Neural crest cell (in vitro differentiated cells): ENCODE measurements at regions not wholly inside any gene's neighbourhood (a gene's known extent, or its start where the extent isn't known, plus 50 kb on each side); places are given as distances from the start of the nearest gene placed in this dataset.

Source experiments
- DNase-seq: peaks from one replicate; pipeline ENCODE4 v3.0.0; 2021; ENCODE audit warnings: low read depth, mixed read lengths, low spot score
- H3K27ac Mint-ChIP-seq: one replicate; pipeline ENCODE4 v1.8.0; 2021; ENCODE audit warnings: mild to moderate bottlenecking, mixed read lengths; ENCODE audit not compliant: unreplicated experiment
- H3K27me3 Mint-ChIP-seq: 2 replicates; pipeline ENCODE4 v1.8.0; 2021; ENCODE audit warnings: low read depth, mild to moderate bottlenecking, mixed read lengths
- H3K36me3 Mint-ChIP-seq: 2 replicates; pipeline ENCODE4 v1.8.0; 2021; ENCODE audit warnings: low read depth, mild to moderate bottlenecking, mixed read lengths
- H3K4me1 Mint-ChIP-seq: 2 replicates; pipeline ENCODE4 v1.8.0; 2021; ENCODE audit warnings: mixed read lengths
- H3K4me3 Mint-ChIP-seq: one replicate; pipeline ENCODE4 v1.8.0; 2021; ENCODE audit warnings: mild to moderate bottlenecking, mixed read lengths
- H3K9me3 Mint-ChIP-seq: 2 replicates; pipeline ENCODE4 v1.8.0; 2021; ENCODE audit warnings: mixed read lengths
- CTCF ChIP-seq: fragments of 200-600 bp; sonication (generic); conservative IDR thresholded peaks from 2 replicates; pipeline ENCODE4 v1.5.0; 2021; ENCODE audit warnings: antibody characterized with exemption, mild to moderate bottlenecking

GRCh38 chr2:156748221-156748620 lies 312.0 kb downstream of the GPD2 start:
- H3K9me3 Mint-ChIP-seq: peaks cover 4% of the 10 kb centered on the region
- no peaks in the 10 kb centered on the region for H3K4me1 Mint-ChIP-seq
- H3K27ac Mint-ChIP-seq: no peak overlapping the region

GRCh38 chr2:156752042-156752441 lies 315.9 kb downstream of the GPD2 start:
- no peaks in the 10 kb centered on the region for H3K27me3 Mint-ChIP-seq
- H3K9me3 Mint-ChIP-seq: no peaks in the 10 kb centered on the region
- no peak overlapping the region for H3K27ac Mint-ChIP-seq
- no peak for TF ChIP-seq CTCF
- no peaks in the 10 kb centered on the region for H3K36me3 Mint-ChIP-seq
- no peak overlapping the region for H3K4me3 Mint-ChIP-seq
- no peaks in the 10 kb centered on the region for H3K4me1 Mint-ChIP-seq
- DNase-seq: no peak

More at GRCh38 chr2:156748221-156748620, 312.0 kb downstream of the GPD2 start:
- no peaks in the 10 kb centered on the region for H3K36me3 Mint-ChIP-seq
- no peaks in the 10 kb centered on the region for H3K27me3 Mint-ChIP-seq
- TF ChIP-seq CTCF: no peak
- H3K4me3 Mint-ChIP-seq: no peak overlapping the region
- DNase-seq: no peak

- no peak for DNase-seq
- Mint-ChIP-seq H3K4me1 (no peaks in the 10 kb centered on the region), H3K36me3 (no peaks in the 10 kb centered on the region), H3K9me3 (no peaks in the 10 kb centered on the region), H3K27ac (no peak overlapping the region), H3K4me3 (no peak overlapping the region), H3K27me3 (no peaks in the 10 kb centered on the region)
- no peak for TF ChIP-seq CTCF
Measured at GRCh38 chr2:156753766-156754165, 317.6 kb downstream of the GPD2 start.

- no peak for DNase-seq
- Mint-ChIP-seq H3K4me1 (no peaks in the 10 kb centered on the region), H3K27me3 (no peaks in the 10 kb centered on the region), H3K27ac (no peak overlapping the region), H3K9me3 (peaks cover 2% of the 10 kb centered on the region), H3K36me3 (no peaks in the 10 kb centered on the region), H3K4me3 (no peak overlapping the region)
- TF ChIP-seq CTCF: no peak
Measured at GRCh38 chr2:156756516-156756915, 320.3 kb downstream of the GPD2 start.

- no peak for DNase-seq
- Mint-ChIP-seq H3K36me3 (peaks cover 2% of the 10 kb centered on the region), H3K4me3 (no peak overlapping the region), H3K27me3 (no peaks in the 10 kb centered on the region), H3K9me3 (peaks cover 9% of the 10 kb centered on the region), H3K4me1 (no peaks in the 10 kb centered on the region), H3K27ac (no peak overlapping the region)
- no peak for TF ChIP-seq CTCF
Measured at GRCh38 chr2:156763174-156763573, 327.0 kb downstream of the GPD2 start.

GRCh38 chr2:156765043-156765442 lies 328.9 kb downstream of the GPD2 start:
- Mint-ChIP-seq H3K36me3 (peaks cover 9% of the 10 kb centered on the region), H3K27me3 (no peaks in the 10 kb centered on the region), H3K27ac (no peak overlapping the region), H3K4me3 (no peak overlapping the region), H3K9me3 (peaks cover 17% of the 10 kb centered on the region), H3K4me1 (no peaks in the 10 kb centered on the region)
- no peak for DNase-seq
- TF ChIP-seq CTCF: no peak
